ENCODE measurements at regions not wholly inside any gene's neighbourhood (a gene's known extent, or its start where the extent isn't known, plus 50 kb on each side); places are given as distances from the start of the nearest gene placed in this dataset.

DNA sequence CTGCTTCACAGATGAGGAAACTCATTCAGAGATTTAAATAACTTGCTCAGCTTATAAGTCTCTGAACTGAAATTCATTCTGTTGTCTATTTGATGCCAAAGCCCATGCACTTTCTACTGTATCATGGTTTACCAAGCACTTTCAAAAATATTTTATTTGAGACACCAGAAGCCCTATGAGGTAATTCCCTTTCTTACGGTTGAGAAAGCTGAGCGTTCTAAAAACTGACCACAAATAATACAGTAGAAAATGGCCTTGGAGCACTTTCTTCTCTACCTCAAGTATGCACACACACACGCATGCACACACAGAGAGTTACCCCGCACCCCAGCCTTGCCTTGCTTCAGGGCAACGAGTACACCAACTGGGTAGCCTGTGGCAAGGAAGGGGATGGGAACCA, 228.5 kb downstream of the RFC3 start:
- TF ChIP-seq, protein P1, sequence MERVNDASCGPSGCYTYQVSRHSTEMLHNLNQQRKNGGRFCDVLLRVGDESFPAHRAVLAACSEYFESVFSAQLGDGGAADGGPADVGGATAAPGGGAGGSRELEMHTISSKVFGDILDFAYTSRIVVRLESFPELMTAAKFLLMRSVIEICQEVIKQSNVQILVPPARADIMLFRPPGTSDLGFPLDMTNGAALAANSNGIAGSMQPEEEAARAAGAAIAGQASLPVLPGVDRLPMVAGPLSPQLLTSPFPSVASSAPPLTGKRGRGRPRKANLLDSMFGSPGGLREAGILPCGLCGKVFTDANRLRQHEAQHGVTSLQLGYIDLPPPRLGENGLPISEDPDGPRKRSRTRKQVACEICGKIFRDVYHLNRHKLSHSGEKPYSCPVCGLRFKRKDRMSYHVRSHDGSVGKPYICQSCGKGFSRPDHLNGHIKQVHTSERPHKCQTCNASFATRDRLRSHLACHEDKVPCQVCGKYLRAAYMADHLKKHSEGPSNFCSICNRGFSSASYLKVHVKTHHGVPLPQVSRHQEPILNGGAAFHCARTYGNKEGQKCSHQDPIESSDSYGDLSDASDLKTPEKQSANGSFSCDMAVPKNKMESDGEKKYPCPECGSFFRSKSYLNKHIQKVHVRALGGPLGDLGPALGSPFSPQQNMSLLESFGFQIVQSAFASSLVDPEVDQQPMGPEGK (CRISPR knock-in tag; IDR thresholded peaks at IDR 0.05; ENCODE audit: borderline replicate concordance) = no peak
- TF ChIP-seq GLIS3 (CRISPR knock-in tag; IDR thresholded peaks at IDR 0.05) = no peak
- TF ChIP-seq, protein P2, sequence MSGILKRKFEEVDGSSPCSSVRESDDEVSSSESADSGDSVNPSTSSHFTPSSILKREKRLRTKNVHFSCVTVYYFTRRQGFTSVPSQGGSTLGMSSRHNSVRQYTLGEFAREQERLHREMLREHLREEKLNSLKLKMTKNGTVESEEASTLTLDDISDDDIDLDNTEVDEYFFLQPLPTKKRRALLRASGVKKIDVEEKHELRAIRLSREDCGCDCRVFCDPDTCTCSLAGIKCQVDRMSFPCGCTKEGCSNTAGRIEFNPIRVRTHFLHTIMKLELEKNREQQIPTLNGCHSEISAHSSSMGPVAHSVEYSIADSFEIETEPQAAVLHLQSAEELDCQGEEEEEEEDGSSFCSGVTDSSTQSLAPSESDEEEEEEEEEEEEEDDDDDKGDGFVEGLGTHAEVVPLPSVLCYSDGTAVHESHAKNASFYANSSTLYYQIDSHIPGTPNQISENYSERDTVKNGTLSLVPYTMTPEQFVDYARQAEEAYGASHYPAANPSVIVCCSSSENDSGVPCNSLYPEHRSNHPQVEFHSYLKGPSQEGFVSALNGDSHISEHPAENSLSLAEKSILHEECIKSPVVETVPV (CRISPR knock-in tag; IDR thresholded peaks at IDR 0.05) = no peak
- no peak for TF ChIP-seq BACH2 (CRISPR knock-in tag; IDR thresholded peaks at IDR 0.05; ENCODE audit: borderline replicate concordance)
- no peak for TF ChIP-seq CSDC2 (CRISPR knock-in tag; IDR thresholded peaks at IDR 0.05)
- no peak for TF ChIP-seq ZNF8 (CRISPR knock-in tag; IDR thresholded peaks at IDR 0.05)
- TF ChIP-seq TOX (CRISPR knock-in tag; IDR thresholded peaks at IDR 0.05; ENCODE audit: borderline replicate concordance) = no peak
- no peak for TF ChIP-seq PPARA (CRISPR knock-in tag; IDR thresholded peaks at IDR 0.05; ENCODE audit: borderline replicate concordance)
- no peak for ATAC-seq

DNA sequence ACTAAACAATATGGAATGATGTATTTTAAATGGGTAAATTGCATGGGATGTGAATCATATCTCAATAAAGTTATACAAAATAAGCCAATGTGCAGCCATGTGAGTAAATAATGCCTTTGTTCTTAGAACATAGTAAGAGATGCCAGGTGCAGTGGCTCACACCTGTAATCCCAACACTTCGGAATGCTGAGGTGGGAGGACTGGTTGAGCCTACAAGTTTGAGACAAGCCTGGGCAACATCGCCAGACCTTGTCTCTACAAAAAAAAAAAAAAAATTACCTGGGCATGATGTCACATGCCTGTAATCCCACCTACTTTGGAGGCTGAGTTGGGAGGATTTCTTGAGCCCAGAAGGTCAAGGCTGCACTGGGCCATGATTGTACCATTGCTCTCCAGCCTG, 230.7 kb downstream of the RFC3 start:
- ATAC-seq = no peak
- no peak for TF ChIP-seq ZNF565 (CRISPR knock-in tag; conservative IDR thresholded peaks at IDR 0.05; ENCODE audit: low read depth)
- TF ChIP-seq ZNF70 (CRISPR knock-in tag; IDR thresholded peaks at IDR 0.05) = no peak
- no peak for TF ChIP-seq RARB (CRISPR knock-in tag; IDR thresholded peaks at IDR 0.05)
- TF ChIP-seq GLIS3 (CRISPR knock-in tag; IDR thresholded peaks at IDR 0.05) = no peak
- no peak for TF ChIP-seq ESRRG (CRISPR knock-in tag; IDR thresholded peaks at IDR 0.05)
- TF ChIP-seq, protein P3, sequence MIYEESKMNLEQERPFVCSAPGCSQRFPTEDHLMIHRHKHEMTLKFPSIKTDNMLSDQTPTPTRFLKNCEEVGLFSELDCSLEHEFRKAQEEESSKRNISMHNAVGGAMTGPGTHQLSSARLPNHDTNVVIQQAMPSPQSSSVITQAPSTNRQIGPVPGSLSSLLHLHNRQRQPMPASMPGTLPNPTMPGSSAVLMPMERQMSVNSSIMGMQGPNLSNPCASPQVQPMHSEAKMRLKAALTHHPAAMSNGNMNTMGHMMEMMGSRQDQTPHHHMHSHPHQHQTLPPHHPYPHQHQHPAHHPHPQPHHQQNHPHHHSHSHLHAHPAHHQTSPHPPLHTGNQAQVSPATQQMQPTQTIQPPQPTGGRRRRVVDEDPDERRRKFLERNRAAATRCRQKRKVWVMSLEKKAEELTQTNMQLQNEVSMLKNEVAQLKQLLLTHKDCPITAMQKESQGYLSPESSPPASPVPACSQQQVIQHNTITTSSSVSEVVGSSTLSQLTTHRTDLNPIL (CRISPR knock-in tag; IDR thresholded peaks at IDR 0.05; ENCODE audit: low read depth) = no peak
- no peak for TF ChIP-seq CSDC2 (CRISPR knock-in tag; IDR thresholded peaks at IDR 0.05)
- TF ChIP-seq ZNF8 (CRISPR knock-in tag; IDR thresholded peaks at IDR 0.05) = no peak
- TF ChIP-seq BACH2 (CRISPR knock-in tag; IDR thresholded peaks at IDR 0.05; ENCODE audit: borderline replicate concordance) = no peak
- no peak for TF ChIP-seq OSR1 (CRISPR knock-in tag; IDR thresholded peaks at IDR 0.05)

DNA sequence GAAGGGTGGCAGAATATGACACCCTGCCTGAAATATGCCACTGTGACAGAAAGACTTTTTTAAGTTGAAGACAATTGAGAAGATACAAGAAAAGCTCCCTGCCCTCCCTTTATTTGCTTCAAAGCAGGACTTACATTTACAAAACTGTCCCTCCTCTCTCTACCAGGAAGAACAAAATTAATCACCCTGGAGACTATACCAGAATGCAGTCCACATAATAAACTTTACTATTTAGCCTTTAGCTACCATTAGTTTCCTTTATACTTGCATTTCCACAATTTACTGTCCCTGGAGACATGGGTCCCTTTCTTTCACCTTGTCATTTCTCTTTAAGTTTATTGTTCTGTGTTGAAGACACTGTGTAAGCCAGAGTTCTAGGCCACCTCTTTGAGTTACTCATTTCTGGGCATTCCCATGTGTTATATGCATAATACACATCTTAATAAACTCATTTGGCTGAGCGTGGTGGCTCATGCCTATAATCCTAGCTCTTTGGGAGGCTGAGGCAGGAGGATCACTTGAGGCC, 238.8 kb downstream of the RFC3 start:
- TF ChIP-seq ZFP30 (CRISPR knock-in tag; IDR thresholded peaks at IDR 0.05) (no peak), ZNF70 (CRISPR knock-in tag; IDR thresholded peaks at IDR 0.05) (no peak), SNAI2 (CRISPR knock-in tag; IDR thresholded peaks at IDR 0.05) (no peak)
- TF ChIP-seq, protein P3 (CRISPR knock-in tag; IDR thresholded peaks at IDR 0.05; ENCODE audit: low read depth) = no peak
- no peak for ATAC-seq

DNA sequence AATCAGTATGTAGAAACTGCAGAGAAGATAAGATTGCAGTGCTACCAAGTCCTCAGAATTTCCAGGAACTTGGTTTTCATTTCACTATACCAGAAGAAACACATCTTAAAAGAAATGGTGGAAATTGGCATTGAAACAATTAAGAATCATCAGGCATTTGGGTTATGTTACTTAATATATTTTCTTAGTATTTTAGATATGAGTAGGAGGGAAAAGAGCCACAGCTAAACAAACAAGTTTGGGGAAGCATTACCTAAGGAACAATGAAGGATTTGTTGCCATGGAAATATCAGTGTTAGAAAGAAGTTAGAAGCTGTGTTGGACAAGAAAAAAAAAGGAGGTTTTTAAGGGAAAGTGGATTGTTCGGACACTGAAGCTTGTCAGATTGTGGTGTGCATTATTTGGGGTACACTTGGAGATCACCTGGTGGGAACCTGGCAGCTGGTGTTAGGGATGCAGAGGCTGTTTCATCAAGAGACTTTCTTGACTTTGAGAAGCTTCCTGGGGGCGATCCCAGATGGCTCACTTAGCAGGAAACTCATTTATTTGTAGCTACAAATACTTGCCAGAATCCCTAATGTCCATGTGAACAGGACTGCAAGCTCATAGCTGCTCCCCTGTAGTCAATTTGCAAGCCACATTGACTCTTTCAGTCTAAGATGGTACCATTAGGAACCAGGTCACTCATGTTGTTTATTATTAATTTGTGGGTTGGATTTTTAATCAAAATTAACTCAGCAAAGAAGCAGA, 246.7 kb downstream of the RFC3 start:
- no peak for TF ChIP-seq ESRRG (CRISPR knock-in tag; IDR thresholded peaks at IDR 0.05)
- TF ChIP-seq ISL1 (CRISPR knock-in tag; IDR thresholded peaks at IDR 0.05) = no peak
- TF ChIP-seq BACH2 (CRISPR knock-in tag; IDR thresholded peaks at IDR 0.05; ENCODE audit: borderline replicate concordance) = no peak
- no peak for TF ChIP-seq CSDC2 (CRISPR knock-in tag; IDR thresholded peaks at IDR 0.05)
- no peak for TF ChIP-seq OSR1 (CRISPR knock-in tag; IDR thresholded peaks at IDR 0.05)
- ATAC-seq = no peak

DNA sequence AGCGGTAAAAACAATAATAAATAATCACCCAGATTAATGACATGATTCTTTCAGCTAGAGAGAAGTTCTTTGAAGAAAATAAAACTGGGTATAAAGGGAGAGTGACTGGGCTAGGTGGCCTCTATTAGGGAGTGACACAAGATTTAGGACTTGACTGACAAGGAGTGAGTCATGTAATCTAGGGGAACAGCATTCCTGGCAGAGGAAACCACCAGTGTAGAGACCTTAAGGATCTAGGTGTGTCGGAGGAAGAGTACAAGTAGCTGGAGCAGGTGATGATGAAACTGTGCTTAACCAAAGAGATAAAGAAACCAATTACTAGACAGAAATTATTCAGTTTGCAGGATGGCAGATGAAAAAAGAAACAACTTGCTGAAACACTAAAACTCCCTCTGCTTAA, 248.0 kb downstream of the RFC3 start:
- TF ChIP-seq, protein P1 (CRISPR knock-in tag; IDR thresholded peaks at IDR 0.05; ENCODE audit: borderline replicate concordance) = no peak
- no peak for TF ChIP-seq TOX (CRISPR knock-in tag; IDR thresholded peaks at IDR 0.05; ENCODE audit: borderline replicate concordance)
- TF ChIP-seq CSDC2 (CRISPR knock-in tag; IDR thresholded peaks at IDR 0.05) = no peak
- TF ChIP-seq ZNF70 (CRISPR knock-in tag; IDR thresholded peaks at IDR 0.05) = no peak
- TF ChIP-seq, protein P4, sequence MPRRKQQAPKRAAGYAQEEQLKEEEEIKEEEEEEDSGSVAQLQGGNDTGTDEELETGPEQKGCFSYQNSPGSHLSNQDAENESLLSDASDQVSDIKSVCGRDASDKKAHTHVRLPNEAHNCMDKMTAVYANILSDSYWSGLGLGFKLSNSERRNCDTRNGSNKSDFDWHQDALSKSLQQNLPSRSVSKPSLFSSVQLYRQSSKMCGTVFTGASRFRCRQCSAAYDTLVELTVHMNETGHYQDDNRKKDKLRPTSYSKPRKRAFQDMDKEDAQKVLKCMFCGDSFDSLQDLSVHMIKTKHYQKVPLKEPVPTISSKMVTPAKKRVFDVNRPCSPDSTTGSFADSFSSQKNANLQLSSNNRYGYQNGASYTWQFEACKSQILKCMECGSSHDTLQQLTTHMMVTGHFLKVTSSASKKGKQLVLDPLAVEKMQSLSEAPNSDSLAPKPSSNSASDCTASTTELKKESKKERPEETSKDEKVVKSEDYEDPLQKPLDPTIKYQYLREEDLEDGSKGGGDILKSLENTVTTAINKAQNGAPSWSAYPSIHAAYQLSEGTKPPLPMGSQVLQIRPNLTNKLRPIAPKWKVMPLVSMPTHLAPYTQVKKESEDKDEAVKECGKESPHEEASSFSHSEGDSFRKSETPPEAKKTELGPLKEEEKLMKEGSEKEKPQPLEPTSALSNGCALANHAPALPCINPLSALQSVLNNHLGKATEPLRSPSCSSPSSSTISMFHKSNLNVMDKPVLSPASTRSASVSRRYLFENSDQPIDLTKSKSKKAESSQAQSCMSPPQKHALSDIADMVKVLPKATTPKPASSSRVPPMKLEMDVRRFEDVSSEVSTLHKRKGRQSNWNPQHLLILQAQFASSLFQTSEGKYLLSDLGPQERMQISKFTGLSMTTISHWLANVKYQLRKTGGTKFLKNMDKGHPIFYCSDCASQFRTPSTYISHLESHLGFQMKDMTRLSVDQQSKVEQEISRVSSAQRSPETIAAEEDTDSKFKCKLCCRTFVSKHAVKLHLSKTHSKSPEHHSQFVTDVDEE (CRISPR knock-in tag; IDR thresholded peaks at IDR 0.05) = no peak
- no peak for TF ChIP-seq ZC3H10 (CRISPR knock-in tag; IDR thresholded peaks at IDR 0.05)
- no peak for TF ChIP-seq OSR1 (CRISPR knock-in tag; IDR thresholded peaks at IDR 0.05)
- ATAC-seq = no peak

Measured in SK-N-SH treated with all-trans-retinoic acid at 6 μM for 48 hours (cell line).